HPDE6-E6E7 (cell line): ENCODE measurements at regions not wholly inside any gene's neighbourhood (a gene's known extent, or its start where the extent isn't known, plus 50 kb on each side); places are given as distances from the start of the nearest gene placed in this dataset.

ENCODE experiments used
- DNase-seq: peaks from one replicate; pipeline ENCODE4 v3.0.0; 2011; ENCODE audit warnings: missing footprints; ENCODE audit errors: extremely low spot score

- DNase-seq = no peak
These were observed 82.7 kb downstream of the THAP12 start for GRCh38 chr11:76298255-76298654.

GRCh38 chr11:76296731-76297542 lies 84.0 kb downstream of the THAP12 start:
- DNase-seq = no peak

- no peak for DNase-seq
These were observed 86.9 kb upstream of the WNT11 start for GRCh38 chr11:76293189-76293631.

GRCh38 chr11:76292583-76293188 lies 86.4 kb upstream of the WNT11 start:
- no peak for DNase-seq

- DNase-seq = peak; percentile 21
These were observed 85.5 kb upstream of the WNT11 start for GRCh38 chr11:76291576-76292526.

- no peak for DNase-seq
These were observed 82.1 kb upstream of the WNT11 start for GRCh38 chr11:76288166-76288980.

GRCh38 chr11:76287227-76287626 lies 80.9 kb upstream of the WNT11 start:
- no peak for DNase-seq

GRCh38 chr11:76285397-76286104 lies 79.2 kb upstream of the WNT11 start:
- DNase-seq = no peak

- no peak for DNase-seq
These were observed 77.9 kb upstream of the WNT11 start for GRCh38 chr11:76284161-76284560.

GRCh38 chr11:76282811-76283595 lies 76.7 kb upstream of the WNT11 start:
- no peak for DNase-seq

GRCh38 chr11:76282172-76282571 lies 75.9 kb upstream of the WNT11 start:
- DNase-seq = no peak

GRCh38 chr11:76281558-76281906 lies 75.2 kb upstream of the WNT11 start:
- no peak for DNase-seq

- no peak for DNase-seq
These were observed 74.7 kb upstream of the WNT11 start for GRCh38 chr11:76280882-76281557.

GRCh38 chr11:76280151-76280881 lies 74.0 kb upstream of the WNT11 start:
- DNase-seq = no peak

GRCh38 chr11:76279646-76280045 lies 73.3 kb upstream of the WNT11 start:
- no peak for DNase-seq

GRCh38 chr11:76279038-76279437 lies 72.7 kb upstream of the WNT11 start:
- DNase-seq = no peak

GRCh38 chr11:76278526-76278925 lies 72.2 kb upstream of the WNT11 start:
- no peak for DNase-seq

GRCh38 chr11:76277298-76278175 lies 71.2 kb upstream of the WNT11 start:
- DNase-seq = no peak
